Hematopoietic multipotent progenitor cell treated with erythropoietin and hydrocortisone succinate and interleukin-3 and kit ligand, for 15 days (in vitro differentiated cells): ENCODE measurements at regions not wholly inside any gene's neighbourhood (a gene's known extent, or its start where the extent isn't known, plus 50 kb on each side); places are given as distances from the start of the nearest gene placed in this dataset.
"Not testable (repeated sequence)": the region's sequence is repeated elsewhere in the genome, so short reads cannot be mapped to it uniquely, and the experiment has no call there.

Experiments used
- DNase-seq: peaks from one replicate; pipeline ENCODE4 v3.0.0-alpha.2; 2015; ENCODE audit warnings: low spot score

DNA sequence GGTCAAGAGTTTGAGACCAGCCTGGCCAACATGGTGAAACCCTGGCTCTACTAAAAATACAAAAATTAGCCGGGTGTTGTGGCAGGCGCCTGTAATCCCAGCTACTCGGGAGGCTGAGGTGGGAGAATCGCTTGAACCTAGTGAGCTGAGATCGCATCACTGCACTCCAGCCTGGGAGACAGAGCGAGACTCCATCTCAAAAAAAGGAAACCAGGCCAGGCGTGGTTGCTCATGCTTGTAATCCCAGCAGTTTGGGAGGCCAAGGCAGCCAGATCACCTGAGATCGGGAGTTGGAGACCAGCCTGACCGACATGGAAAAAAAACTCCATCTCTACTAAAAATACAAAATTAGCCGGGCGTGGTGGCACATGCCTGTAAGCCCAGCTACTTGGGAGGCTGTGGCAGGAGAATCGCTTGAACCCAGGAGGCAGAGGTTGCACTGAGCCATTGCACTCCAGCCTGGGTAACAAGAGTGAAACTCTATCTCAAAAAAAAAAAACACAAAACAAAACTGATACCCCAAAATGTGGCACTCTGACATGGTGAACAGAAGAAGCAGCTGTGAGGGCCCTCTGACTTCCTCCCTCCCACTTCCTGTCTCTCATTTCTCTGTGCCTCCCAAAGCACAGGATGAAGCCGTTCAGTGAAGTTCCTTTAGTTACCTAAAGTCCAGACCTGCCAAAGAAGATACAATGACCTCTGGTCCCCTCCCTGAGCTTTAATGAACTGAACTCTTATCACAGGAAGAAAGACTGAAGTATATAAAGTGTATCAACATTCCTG, 93.2 kb upstream of the GRIN2A start:
- not testable (repeated sequence) for DNase-seq

DNA sequence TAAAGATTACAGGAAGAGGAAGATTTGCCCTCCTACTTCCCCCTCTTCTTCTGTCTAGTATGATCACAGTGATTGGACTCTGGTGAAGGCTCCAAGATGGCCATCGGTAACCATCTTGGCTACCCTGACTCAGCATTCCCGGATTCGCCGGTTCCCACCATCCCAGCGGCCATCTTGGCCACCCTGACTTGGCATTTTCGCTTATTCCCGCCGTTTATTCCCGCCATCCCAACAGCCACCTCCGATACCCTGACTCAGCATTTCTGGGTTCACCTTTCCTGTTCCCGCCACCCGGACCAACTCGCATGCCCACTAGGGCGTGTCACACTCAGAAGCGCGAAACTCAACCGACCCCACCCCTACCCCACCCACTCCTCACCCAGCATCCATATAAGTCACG, 95.4 kb upstream of the GRIN2A start:
- DNase-seq: no peak

DNA sequence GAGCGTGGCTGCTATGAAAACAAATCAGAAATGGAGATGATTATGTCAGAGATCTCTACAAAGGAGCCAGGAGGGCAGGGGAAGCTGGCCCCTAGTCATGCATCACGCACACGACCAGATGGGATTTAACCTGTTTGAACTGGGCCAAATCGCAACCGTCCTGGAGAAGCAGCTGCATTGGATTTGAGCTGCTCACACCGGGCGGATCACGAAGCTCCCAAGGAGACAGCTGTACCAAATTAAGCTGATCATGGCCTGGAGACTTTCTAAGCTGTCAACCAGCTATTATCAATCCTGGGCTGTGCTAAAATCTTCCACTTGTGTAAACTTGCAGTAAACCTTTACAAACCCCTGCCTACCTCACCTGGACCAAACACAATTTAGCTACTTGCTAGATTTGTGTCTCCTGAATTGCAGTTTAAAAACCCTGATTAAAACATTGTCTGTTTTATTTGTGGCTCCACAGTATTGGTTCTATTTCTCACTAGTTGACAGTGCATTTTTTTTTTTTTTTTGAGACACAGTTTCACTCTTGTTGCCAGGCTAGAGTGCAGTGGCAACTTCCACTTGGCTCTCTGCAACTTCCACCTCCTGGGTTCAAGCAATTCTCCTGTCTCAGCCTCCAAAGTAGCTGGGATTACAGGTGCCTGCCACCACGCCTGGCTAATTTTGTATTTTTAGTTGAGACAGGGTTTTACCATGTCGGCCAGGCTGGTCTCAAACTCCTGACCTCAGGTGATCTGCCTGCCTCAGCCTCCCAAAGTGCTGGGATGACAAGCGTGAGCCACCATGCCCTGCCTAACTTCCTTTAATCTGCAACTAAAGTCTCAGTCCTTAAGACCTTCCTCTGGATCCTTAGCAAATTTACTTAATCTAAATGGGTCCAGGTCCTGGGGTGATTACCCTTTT, 98.3 kb upstream of the GRIN2A start:
- DNase-seq: no peak

DNA sequence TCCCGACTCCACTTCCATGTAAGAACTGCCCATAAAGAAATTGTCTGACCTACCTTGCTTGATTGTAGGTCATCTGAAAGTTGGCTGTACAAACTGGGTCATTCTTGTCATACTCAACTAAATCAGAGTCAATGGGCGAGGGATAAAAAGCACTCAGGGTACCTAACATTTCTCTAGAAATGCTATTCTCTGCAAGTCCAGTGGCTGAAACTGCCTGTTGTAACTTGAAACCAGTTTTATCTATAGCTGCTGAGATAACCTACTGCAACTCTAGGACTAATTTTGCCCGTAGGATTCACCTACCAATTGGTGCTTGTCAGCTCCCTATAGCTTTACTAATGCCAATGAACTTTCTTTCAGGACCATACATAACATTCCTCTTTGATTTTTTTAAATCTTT, 100.1 kb upstream of the GRIN2A start:
- DNase-seq: no peak

DNA sequence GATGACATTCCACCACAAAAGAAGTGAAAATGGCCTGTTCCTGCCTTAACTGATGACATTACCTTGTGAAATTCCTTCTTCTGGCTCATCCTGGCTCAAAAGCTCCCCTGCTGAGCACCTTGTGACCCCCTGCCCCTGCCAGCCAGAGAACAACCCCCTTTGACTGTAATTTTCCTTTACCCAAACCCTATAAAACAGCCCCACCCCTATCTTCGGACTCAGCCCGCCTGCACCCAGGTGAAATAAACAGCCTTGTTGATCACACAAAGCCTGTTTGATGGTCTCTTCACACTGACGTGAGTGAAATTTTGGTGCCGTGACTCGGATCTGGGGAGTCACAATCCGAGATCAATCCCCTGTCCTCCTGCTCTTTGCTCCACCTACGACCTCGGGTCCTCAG, 101.0 kb upstream of the GRIN2A start:
- DNase-seq: not testable (repeated sequence)

DNA sequence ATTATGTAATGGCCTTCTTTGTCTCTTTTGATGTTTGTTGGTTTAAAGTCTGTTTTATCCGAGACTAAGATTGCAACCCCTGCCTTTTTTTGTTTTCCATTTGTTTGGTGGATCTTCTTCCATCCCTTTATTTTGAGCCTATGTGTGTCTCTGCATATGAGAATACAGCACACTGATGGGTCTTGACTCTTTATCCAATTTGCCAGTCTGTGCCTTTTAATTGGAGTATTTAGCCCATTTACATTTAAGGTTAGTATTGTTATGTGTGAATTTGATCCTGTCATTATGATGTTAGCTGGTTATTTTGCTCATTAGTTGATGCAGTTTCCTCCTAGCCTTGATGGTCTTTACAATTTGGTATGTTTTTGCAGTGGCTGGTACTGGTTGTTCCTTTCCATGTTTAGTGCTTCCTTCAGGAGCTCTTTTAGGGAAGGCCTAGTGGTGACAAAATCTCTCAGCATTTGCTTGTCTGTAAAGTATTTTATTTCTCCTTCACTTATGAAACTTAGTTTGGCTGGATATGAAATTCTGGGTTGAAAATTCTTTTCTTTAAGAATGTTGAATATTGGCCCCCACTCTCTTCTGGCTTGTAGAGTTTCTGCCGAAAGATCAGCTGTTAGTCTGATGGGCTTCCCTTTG, 95.3 kb upstream of the ATF7IP2 start:
- not testable (repeated sequence) for DNase-seq

DNA sequence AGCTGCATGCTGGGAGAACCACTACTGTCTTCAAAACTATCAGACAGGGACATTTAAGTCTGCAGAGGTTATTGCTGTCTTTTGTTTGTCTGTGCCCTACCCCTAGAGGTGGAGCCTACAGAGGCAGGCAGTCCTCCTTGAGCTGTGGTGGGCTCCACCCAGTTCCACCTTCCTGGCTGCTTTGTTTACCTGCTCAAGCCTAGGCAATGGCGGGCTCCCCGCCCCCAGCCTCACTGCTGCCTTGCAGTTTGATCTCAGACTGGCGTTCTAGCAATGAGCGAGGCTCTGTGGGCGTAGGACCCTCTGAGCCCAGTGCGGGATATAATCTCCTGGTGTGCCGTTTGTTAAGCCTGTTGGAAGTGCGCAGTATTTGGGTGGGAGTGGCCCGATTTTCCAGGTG, 93.7 kb upstream of the ATF7IP2 start:
- not testable (repeated sequence) for DNase-seq

DNA sequence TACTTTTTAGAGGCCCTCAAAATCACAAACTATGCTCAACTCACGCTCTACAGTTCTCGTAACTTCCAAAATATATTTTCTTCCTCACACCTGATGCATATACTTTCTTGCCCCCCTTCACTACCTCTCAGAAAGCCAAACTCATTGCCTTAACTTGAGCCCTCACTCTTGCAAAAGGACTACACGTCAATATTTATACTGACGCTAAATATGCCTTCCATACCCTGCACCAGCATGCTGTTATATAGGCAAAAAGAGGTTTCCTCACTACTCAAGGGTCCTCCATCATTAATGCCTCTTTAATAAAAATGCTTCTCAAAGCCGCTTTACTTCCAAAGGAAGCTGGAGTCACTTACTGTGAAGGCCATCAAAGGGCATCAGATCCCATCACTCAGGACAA, 92.9 kb upstream of the ATF7IP2 start:
- not testable (repeated sequence) for DNase-seq

DNA sequence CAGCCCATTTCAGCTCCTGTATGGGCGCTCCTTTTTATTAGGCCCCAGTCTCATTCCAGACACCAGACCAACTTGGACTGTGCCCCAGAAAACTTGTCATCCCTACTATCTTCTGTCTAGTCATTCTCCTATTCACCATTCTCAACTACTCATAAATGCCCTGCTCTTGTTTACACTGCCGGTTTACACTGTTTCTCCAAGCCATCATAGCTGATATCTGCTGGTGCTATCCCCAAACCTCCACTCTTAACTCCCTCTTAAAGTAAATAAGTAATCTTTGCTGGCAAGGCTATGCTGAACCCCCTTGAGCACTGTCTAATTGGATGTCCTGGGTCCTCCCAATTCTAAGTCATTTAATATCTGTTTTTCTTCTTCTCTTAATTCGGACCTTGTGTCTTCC, 91.7 kb upstream of the ATF7IP2 start:
- not testable (repeated sequence) for DNase-seq

DNA sequence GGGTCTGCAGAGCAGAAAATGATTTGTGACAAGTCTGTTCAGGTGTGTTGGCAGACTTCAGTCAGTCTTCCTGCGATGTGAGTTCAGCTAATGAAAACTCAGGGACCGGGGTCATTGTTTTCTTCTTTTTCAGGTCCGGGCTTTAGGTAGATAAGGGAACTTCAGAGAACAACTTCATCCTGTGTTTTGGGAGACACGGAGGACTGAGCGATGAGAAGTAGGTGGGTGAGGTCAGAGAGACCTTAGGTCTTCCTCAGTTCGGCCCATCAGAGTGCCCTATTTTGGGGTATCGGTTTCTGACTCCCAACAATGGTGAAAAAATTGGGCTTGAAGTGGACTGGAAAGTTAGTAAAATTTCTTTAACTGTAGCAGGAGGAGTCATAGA, 88.9 kb upstream of the ATF7IP2 start:
- DNase-seq: no peak

DNA sequence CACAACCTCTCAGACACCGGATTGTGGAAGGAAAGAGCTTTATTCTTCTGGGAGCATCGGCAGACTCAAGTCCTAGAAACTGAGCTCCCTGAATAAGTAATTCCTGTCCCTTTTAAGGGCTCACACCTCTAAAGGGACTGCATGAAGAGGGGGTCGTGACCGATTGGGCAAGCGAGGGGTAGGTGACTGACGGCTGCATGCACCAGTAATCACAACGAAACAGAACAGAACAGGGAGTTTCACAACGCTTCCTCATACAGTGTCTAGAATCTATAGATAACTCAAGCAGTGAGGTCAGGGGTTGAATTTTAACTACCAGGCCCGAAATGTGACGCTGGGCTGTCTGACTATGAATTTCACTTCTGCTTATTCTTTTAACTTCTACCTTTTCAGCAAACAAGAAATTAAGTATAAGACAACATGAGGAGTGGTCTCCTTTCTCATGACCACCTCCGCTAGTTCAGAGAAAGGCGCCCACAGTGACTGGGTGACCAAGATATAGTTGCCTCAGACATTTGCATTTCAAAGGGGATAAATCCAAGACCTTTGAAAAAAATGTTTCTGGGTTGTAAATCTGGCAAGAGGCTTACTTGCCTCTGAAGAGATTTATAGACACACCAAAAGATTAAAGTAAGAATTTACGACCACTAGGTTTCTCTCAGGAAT, 88.4 kb upstream of the ATF7IP2 start:
- no peak for DNase-seq

DNA sequence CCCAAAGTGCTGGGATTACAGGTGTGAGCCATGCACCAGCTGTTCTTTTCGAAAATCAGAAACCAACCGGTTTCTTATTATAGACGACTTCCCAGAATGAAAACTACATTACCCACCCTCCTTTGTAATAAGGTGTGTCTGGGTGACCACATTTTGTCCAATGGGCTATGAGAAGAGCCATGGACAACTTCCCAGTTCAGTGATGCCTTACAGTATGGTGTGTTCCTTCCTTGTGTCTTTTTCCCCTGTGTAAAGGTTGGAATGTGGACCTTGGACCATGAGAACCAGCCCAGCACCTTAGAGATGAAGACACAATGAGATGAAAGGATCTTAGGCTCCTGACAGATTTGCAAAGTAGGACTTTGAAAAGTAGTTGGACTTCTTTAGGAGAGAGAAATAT, 85.0 kb upstream of the ATF7IP2 start:
- no peak for DNase-seq

DNA sequence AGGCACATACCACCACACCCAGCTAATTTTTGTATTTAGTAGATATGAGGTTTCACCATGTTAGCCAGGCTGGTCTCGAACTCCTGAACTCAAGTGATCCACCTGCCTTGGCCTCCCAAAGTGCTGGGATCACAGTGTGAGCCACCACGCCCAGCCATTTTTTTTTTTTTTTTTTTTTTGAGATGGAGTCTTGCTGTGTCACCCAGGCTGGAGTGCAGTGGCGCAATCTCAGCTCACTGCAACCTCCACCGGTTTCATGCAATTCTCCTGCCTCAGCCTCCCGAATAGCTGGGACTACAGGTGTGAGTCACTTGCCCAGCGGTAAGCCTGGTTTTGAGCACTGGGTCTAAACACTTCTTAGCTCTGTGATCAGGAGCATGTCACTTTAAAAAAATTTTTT, 84.3 kb upstream of the ATF7IP2 start:
- not testable (repeated sequence) for DNase-seq

DNA sequence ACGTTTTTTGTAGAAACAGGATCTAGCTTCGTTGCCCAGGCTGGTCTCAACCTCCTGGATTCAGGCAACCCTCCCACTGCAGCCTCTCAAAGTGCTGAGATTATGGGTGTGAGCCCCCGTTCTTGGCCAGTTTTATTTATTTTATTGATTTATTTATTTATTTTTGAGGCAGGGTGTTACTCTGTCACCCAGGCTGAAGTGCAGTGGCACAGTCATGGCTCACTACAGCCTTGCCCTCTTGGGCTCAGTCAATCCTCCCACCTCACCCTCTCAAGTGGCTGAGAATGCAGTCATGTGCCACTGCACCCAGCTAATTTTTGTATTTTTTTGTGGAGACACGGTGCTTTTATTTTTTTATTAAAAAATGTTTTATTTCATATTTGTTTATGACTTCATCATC, 79.9 kb upstream of the ATF7IP2 start:
- no peak for DNase-seq

DNA sequence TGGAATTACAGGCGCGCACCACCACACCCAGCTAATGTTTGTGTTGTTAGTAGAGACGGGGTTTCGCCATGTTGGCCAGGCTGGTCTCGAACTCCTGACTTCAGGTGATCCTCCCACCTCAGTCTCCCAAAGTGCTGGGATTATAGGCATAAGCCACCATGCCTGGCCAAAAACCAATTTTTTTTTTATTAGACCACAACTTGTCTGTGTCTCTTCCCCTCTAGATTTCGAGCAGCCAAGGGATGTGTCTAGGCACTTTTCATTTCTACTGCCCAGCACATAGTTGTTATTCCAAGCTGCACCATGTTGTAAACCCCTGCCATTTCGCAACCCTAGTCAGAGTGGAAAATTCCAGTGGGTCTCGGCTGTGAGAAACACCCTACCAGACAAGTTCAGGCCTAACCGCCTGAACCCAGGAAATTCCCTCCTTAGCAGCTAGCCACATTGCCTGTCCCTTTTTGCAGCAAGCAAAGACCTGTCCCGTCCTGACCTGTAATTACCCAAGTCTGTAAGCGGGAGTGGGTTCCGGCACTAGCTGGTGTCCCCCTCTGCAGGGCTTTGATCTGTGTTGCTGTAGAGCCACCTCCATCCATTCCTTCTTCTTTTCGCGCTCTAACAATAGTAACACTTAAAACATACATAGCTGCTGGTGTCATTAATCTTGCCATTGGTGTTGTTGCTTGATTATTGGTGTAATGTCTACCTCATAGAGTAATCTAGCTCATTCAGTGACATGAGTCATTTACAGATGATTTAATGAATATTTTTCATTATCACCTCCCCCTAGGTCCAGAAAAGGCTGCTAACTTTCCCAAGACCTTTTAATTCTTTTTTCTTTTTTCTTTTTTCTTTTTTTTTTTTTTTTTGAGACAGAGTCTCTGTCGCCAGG, 77.3 kb upstream of the ATF7IP2 start:
- no peak for DNase-seq

DNA sequence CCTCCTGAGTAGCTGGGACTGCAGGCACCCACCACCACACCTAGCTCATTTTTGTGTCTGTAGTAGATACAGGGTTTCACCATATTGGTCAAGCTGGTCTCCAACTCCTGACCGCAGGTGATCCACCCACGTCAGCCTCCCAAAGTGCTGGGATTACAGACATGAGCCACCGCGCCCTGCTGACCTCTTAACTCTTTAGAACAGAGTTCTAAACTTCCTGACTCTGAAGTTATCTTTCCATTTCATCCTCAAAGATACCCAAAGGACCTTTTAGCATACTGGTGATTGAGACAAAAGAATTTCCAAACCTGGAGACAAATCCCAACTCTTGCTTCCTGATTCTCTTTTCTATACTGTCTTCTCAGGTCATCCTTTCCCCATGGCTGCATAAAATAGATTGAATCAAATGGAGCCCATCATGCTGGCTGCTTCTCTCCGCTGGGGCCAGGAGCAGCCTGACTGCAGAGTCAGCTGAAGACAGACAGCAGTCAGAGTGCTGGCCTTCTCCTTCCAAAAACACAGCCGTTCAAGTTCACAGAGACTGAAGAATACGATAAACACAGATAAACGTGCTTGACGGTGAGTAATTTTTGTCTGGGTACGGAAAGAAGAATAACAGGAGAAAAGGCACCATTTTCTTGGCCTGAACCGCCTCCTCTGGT, 76.5 kb upstream of the ATF7IP2 start:
- no peak for DNase-seq

DNA sequence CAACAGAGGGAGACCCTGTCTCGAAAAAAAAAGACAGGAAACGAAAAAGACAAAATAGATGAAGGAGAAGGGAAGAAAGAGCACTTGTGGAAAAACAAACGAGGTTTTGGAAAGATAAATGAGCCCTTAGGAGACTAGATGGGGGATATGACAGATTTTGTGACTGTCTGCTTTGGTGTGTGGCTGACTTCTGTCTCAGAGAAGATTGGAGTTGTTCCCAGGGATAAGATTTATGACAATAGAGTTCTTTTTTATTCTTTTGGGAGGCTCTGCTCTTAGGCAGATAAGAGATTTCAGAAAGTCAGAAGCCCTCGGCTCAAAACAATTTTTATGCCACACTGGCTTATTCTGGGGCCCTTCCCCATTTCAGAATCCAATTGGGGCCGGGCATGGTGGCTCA, 73.9 kb upstream of the ATF7IP2 start:
- no peak for DNase-seq

DNA sequence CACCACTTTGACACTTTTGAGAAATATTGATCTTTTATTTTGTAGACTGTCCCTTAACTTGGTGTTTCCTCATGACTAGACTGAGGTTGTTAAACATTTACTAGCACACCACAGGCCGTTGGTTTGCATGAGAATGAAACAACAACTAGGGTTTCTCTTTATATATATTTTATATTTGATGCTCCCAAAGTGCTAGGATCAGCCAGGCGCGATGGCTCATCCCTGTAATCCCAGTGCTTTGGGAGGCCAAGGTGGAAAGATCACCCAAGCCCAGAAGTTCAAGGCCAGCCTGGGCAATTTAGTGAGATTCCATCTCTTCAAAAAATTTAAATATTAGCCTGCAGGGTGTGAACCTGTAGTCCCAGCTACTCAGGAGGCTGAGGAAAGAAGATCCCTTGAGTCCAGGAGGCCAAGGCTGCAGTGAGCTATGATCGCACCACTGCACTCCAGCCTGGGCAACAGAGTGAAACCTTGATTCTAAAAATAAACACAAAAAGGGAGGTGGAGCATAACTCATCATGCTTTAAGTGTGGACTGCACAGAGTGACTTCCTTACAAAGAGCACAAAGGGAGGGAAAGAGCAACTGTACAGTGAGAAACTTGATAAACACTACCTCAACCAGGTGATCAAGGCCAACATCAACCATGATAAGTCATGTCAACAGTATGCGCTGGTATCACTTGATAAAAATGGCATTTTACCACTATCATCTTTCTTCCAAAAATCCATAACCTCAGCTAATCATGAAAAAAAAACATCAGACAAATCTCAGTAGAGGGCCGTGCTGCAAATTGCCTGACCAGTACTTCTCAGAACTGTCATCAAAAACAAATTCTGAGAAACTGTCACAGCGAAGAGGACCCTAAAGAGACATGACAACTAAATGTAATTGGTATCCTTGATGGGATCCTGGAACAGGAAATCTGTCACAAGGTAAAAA, 72.8 kb upstream of the ATF7IP2 start:
- DNase-seq: no peak

DNA sequence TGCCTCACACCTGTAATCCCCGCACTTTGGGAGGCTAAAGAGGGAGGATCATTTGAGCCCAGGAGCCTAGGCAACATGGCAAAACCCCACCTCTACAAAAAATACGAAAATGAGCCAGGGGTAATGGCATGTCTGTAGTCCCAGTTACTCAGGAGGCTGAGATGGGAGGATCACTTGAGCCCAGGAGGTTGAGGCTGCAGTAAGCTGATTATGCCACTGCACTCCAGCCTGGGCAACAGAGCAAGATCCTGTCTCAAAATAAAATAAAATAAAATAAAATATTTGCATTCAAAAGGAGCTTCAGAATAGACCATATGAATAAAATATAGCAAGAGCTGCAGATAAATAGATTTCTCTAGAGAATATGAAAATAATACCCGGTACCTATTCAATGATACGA, 71.5 kb upstream of the ATF7IP2 start:
- DNase-seq: no peak

DNA sequence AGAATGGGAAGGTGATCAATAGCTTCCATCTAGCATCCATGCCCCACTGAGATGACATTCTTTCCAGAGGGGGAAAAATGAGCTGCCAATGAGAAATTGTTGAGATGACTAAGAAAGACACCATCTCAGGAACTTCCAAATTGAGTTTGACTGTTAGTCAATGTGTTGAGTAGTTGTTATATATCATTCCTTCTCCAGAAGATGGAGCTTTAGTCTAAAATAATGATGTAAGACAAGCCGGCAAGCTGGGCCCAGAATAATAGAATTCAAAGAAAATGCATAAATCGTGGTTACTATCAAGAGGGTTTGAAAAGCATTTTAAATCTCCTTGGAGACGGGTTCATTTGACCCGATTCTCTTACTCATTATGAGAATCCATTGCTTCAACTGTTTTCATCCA, 71.0 kb upstream of the ATF7IP2 start:
- DNase-seq: peak; percentile 6
